SU-DHL-6 (cell line): ENCODE measurements at regions not wholly inside any gene's neighbourhood (a gene's known extent, or its start where the extent isn't known, plus 50 kb on each side); places are given as distances from the start of the nearest gene placed in this dataset.

Source experiments
- H2AFZ ChIP-seq: fragments of 200-600 bp; sonication (generic); 2 replicates; pipeline ENCODE4 v1.6.1; 2014; ENCODE audit warnings: low read depth, mild to moderate bottlenecking, moderate library complexity, mixed read lengths, antibody characterized with exemption, low read length; ENCODE audit not compliant: severe bottlenecking
- H3F3A ChIP-seq: fragments of 200-600 bp; shearing (Covaris generic); 2 replicates; pipeline ENCODE4 v1.6.0; 2016; ENCODE audit warnings: antibody characterized with exemption, mild to moderate bottlenecking; ENCODE audit not compliant: insufficient read depth
- H3K27ac ChIP-seq: fragments of 200-600 bp; sonication (generic); 2 replicates; pipeline ENCODE4 v1.5.1; 2016; ENCODE audit warnings: low read depth, mild to moderate bottlenecking, low read length, moderate library complexity, mixed read lengths
- H3K27me3 ChIP-seq: fragments of 200-600 bp; sonication (generic), shearing (Covaris generic); 2 replicates; pipeline ENCODE4 v1.6.0; 2014; ENCODE audit warnings: mild to moderate bottlenecking, low read length
- H3K36me3 ChIP-seq: fragments of 200-600 bp; sonication (generic); 2 replicates; pipeline ENCODE4 v1.6.1; 2014; ENCODE audit warnings: mild to moderate bottlenecking, low read length, mixed read lengths
- H3K4me2 ChIP-seq: fragments of 300-600, 200-600 bp; shearing (Covaris generic), sonication (generic); 2 replicates; pipeline ENCODE4 v1.6.0; 2014; ENCODE audit warnings: low read length, low read depth, mild to moderate bottlenecking; ENCODE audit not compliant: poor library complexity, severe bottlenecking
- H3K4me3 ChIP-seq: fragments of 200-600 bp; sonication (generic); 2 replicates; pipeline ENCODE4 v1.5.1; 2014; ENCODE audit warnings: antibody characterized with exemption, low read length, mild to moderate bottlenecking, mixed read lengths; ENCODE audit not compliant: insufficient read depth, poor library complexity, severe bottlenecking
- H3K79me2 ChIP-seq: fragments of 200-600 bp; sonication (generic); 2 replicates; pipeline ENCODE4 v1.6.1; 2014; ENCODE audit warnings: mild to moderate bottlenecking, low read length, moderate library complexity; ENCODE audit not compliant: insufficient read depth
- H3K9ac ChIP-seq: fragments of 200-600 bp; sonication (generic); 2 replicates; pipeline ENCODE4 v1.7.0; 2014; ENCODE audit warnings: mild to moderate bottlenecking, low read length
- H3K9me2 ChIP-seq: fragments of 200-600 bp; sonication (generic); replicated peaks from 2 replicates; pipeline ENCODE4 v1.6.1; 2014; ENCODE audit warnings: low read length; ENCODE audit not compliant: insufficient read depth
- H3K9me3 ChIP-seq: fragments of 200-600 bp; sonication (generic); 2 replicates; pipeline ENCODE4 v1.6.1; 2014; ENCODE audit warnings: low read length, mixed read lengths; ENCODE audit not compliant: insufficient read depth
- H4K20me1 ChIP-seq: fragments of 200-600 bp; sonication (generic); 2 replicates; pipeline ENCODE4 v1.6.1; 2014; ENCODE audit warnings: low read depth, mild to moderate bottlenecking, antibody characterized with exemption, low read length, moderate library complexity, mixed read lengths
- EZH2phosphoT487 ChIP-seq: fragments of 200-600 bp; sonication (generic), shearing (Covaris generic); conservative IDR thresholded peaks from 2 replicates; pipeline ENCODE4 v1.6.1; 2018; ENCODE audit warnings: mild to moderate bottlenecking, antibody characterized with exemption, low read length, moderate library complexity, mixed read lengths
- TF ChIP-seq, protein P1 (sequence below): fragments of 200-600 bp; sonication (generic); IDR thresholded peaks from one replicate; pipeline ENCODE4 v1.5.1; 2017; ENCODE audit warnings: antibody characterized with exemption, mild to moderate bottlenecking, low read length, moderate library complexity; ENCODE audit not compliant: insufficient read depth, poor library complexity, severe bottlenecking

GRCh38 chr1:4933232-4933631, 278.8 kb downstream of the AJAP1 start:
- Histone ChIP-seq H3K9ac (no peak overlapping the region), H3K36me3 (no peaks in the 10 kb centered on the region), H3K4me2 (no peak overlapping the region), H3K27ac (no peak overlapping the region), H3K4me3 (no peak overlapping the region), H3K27me3 (no peaks in the 10 kb centered on the region), H3F3A (no peaks in the 10 kb centered on the region), H2AFZ (no peak overlapping the region), H4K20me1 (no peaks in the 10 kb centered on the region), H3K9me3 (no peaks in the 10 kb centered on the region), H3K9me2 (no peaks in the 10 kb centered on the region), H3K79me2 (no peaks in the 10 kb centered on the region)
- TF ChIP-seq EZH2phosphoT487, result no peak
- TF ChIP-seq, protein P1, sequence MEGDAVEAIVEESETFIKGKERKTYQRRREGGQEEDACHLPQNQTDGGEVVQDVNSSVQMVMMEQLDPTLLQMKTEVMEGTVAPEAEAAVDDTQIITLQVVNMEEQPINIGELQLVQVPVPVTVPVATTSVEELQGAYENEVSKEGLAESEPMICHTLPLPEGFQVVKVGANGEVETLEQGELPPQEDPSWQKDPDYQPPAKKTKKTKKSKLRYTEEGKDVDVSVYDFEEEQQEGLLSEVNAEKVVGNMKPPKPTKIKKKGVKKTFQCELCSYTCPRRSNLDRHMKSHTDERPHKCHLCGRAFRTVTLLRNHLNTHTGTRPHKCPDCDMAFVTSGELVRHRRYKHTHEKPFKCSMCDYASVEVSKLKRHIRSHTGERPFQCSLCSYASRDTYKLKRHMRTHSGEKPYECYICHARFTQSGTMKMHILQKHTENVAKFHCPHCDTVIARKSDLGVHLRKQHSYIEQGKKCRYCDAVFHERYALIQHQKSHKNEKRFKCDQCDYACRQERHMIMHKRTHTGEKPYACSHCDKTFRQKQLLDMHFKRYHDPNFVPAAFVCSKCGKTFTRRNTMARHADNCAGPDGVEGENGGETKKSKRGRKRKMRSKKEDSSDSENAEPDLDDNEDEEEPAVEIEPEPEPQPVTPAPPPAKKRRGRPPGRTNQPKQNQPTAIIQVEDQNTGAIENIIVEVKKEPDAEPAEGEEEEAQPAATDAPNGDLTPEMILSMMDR, result no peak

DNA sequence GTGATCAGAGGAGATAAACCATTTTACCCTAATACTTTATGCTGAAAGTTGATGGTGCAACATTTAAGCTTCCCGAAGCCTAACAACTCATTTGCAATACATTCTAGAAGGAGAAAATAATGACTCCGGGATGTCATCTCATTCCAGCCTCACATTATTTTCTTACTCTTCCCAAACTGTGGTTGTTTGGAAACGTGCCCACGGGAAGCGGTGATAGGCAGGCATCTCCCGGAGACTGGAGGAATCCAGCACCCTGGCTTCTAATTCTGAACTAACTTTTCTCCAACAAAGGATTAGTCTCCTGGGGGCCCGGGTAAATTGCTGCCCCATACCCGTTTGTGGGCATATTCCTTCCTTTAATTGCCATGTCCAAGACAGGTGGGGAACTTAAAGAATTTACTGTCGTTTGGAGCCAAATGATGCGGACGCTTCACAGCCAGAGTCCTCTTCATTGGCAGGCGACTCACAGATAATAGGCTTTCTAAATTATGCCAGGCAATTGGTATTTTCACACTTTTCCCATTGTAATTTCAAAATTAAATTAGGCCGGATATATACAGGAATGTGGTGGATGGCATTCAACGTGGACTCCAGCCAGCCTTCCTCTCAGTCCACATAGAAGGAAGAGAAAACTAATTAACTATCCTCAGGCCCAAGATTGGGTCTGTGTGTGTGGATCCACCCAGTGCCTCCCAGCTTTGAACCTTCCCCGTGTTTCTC, 278.1 kb downstream of the AJAP1 start:
- no peak overlapping the region for H3K4me3 ChIP-seq
- no peak overlapping the region for H3K4me2 ChIP-seq
- TF ChIP-seq, protein P1, result no peak
- TF ChIP-seq EZH2phosphoT487, result no peak
- H3K9me2 ChIP-seq, result no peaks in the 10 kb centered on the region
- no peaks in the 10 kb centered on the region for H3F3A ChIP-seq
- H3K9me3 ChIP-seq, result no peaks in the 10 kb centered on the region
- H4K20me1 ChIP-seq, result no peaks in the 10 kb centered on the region
- no peaks in the 10 kb centered on the region for H3K36me3 ChIP-seq
- no peak overlapping the region for H3K27ac ChIP-seq
- no peak overlapping the region for H2AFZ ChIP-seq
- no peak overlapping the region for H3K9ac ChIP-seq
- no peaks in the 10 kb centered on the region for H3K27me3 ChIP-seq
- no peaks in the 10 kb centered on the region for H3K79me2 ChIP-seq

DNA sequence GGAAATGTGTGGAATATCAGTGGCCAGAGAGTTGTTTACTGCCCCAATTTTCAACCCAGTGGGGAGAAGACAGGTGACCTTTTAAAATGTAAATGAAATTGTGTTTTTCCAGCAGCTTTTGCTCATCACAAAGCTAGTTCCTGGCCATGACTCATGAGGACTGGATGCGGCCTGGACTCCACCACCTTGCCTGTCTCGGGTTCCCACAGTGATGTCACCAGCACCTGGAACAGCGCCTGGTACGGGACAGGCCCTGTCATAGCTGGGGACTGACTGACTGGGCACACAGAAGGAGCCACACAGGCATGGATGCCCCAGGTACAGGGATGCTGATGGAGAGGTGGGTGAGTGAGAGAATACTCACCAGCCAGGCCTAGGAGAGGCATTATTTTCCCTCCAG, 277.1 kb downstream of the AJAP1 start:
- Histone ChIP-seq H3F3A (no peaks in the 10 kb centered on the region), H3K79me2 (no peaks in the 10 kb centered on the region), H3K9me2 (no peaks in the 10 kb centered on the region), H3K9ac (no peak overlapping the region), H3K9me3 (no peaks in the 10 kb centered on the region), H2AFZ (no peak overlapping the region), H3K27ac (no peak overlapping the region), H3K36me3 (no peaks in the 10 kb centered on the region), H3K27me3 (no peaks in the 10 kb centered on the region), H3K4me2 (no peak overlapping the region), H3K4me3 (no peak overlapping the region), H4K20me1 (no peaks in the 10 kb centered on the region)
- no peak for TF ChIP-seq EZH2phosphoT487

DNA sequence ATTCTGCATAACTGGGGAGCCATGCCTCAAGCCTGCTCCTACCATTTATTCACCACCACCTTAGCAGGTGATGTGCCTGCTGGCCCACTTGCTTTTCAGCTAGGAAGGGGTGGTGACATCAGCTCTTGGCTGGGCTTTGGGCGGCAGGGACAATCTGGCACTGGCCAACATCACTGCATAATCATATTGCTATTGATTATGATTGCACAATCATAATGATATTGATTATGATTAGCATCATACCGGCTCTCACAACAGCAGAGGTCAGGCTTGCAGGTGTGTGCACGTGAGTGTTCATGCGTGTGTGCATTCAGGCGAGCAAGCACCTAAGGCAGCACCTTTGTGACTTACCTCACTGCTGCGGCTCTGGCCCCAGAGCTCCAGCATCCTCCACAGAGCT, 273.8 kb downstream of the AJAP1 start:
- no peaks in the 10 kb centered on the region for H3K27me3 ChIP-seq
- H3K9me2 ChIP-seq, result no peaks in the 10 kb centered on the region
- H4K20me1 ChIP-seq, result no peaks in the 10 kb centered on the region
- H3K27ac ChIP-seq, result no peak overlapping the region
- no peak overlapping the region for H3K4me2 ChIP-seq
- H3K9ac ChIP-seq, result no peak overlapping the region
- H3K4me3 ChIP-seq, result no peak overlapping the region
- H3F3A ChIP-seq, result no peaks in the 10 kb centered on the region
- TF ChIP-seq, protein P1, result no peak
- no peak for TF ChIP-seq EZH2phosphoT487
- no peak overlapping the region for H2AFZ ChIP-seq
- H3K79me2 ChIP-seq, result no peaks in the 10 kb centered on the region
- no peaks in the 10 kb centered on the region for H3K9me3 ChIP-seq
- no peaks in the 10 kb centered on the region for H3K36me3 ChIP-seq
